Ishikawa (cell line): ENCODE measurements at regions not wholly inside any gene's neighbourhood (a gene's known extent, or its start where the extent isn't known, plus 50 kb on each side); places are given as distances from the start of the nearest gene placed in this dataset.

ENCODE experiments used
- CEBPB ChIP-seq: IDR thresholded peaks from 2 replicates; pipeline ENCODE4 v1.6.1; 2012
- ZBTB7A ChIP-seq: IDR thresholded peaks from 2 replicates; pipeline ENCODE4 v1.6.1; 2012; ENCODE audit warnings: low read depth
- TF ChIP-seq, protein P1 (sequence below): IDR thresholded peaks from 2 replicates; pipeline ENCODE4 v1.6.1; 2012

DNA sequence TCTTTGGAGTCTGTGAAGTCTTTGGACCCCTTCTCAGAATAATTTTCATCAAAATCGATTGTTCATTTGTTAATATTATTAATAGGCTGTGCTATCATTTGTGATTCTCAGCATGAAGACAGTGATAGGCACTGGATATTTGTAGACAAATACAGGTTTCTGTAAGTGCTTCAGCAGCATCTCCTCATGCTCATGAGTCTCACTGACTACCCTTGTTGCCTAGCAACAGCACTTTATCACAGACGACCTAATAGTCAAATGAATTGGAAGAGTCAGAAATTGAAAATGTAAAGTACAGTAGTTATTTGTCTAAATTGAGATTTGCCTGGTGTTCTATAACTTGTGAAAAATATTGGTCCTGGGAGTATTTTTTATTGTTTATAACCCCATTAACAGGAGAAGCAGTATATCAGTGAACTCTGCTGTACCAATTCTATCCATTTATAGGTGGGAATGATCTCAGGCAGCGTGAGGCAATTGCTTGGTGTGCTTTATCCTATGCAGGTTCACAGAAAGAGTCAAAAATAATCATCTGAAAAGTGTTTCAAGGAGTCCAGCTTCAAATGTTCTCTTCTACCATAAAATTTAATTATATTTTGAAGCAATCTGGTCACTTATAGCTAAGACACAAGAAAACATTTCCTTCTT lies 684.6 kb downstream of the RFPL4B start:
- TF ChIP-seq CEBPB = no peak
- no peak for TF ChIP-seq ZBTB7A
- TF ChIP-seq, protein P1, sequence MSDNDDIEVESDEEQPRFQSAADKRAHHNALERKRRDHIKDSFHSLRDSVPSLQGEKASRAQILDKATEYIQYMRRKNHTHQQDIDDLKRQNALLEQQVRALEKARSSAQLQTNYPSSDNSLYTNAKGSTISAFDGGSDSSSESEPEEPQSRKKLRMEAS = no peak
